ENCODE measurements at regions not wholly inside any gene's neighbourhood (a gene's known extent, or its start where the extent isn't known, plus 50 kb on each side); places are given as distances from the start of the nearest gene placed in this dataset.

DNA sequence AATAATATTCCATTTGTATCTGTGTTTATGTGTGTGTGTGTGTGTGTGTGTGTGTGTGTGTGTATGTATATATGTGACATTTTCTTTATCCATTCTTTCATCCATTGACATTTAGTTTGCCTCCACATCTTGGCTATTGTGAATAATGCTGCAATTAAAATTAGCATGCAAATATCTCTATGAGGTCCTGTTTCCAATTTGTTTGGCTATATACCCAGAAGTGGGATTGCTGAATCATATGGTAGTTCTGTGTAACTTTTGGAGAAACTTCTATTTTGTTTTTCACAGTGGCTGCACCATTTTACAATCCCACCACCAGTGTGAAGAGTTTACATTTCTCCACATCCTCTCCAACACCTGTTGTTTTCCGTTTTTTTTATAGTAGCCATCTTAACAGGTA lies 53.1 kb downstream of the CH25H start:
- no peak for DNase-seq
- Mint-ChIP-seq H3K4me3 (no peak overlapping the region), H3K27ac (no peak overlapping the region), H3K27me3 (ENCODE audit: insufficient read depth) (no peaks in the 10 kb centered on the region; the same call in 1 of the 2 replicates), H3K36me3 (ENCODE audit: low read depth) (no peaks in the 10 kb centered on the region), H3K4me1 (ENCODE audit: low read depth) (peaks cover 23% of the 10 kb centered on the region), H3K9me3 (no peaks in the 10 kb centered on the region)
- TF ChIP-seq, protein P1, sequence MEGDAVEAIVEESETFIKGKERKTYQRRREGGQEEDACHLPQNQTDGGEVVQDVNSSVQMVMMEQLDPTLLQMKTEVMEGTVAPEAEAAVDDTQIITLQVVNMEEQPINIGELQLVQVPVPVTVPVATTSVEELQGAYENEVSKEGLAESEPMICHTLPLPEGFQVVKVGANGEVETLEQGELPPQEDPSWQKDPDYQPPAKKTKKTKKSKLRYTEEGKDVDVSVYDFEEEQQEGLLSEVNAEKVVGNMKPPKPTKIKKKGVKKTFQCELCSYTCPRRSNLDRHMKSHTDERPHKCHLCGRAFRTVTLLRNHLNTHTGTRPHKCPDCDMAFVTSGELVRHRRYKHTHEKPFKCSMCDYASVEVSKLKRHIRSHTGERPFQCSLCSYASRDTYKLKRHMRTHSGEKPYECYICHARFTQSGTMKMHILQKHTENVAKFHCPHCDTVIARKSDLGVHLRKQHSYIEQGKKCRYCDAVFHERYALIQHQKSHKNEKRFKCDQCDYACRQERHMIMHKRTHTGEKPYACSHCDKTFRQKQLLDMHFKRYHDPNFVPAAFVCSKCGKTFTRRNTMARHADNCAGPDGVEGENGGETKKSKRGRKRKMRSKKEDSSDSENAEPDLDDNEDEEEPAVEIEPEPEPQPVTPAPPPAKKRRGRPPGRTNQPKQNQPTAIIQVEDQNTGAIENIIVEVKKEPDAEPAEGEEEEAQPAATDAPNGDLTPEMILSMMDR (IDR thresholded peaks at IDR 0.05) = no peak

GRCh38 chr10:89153116-89153515 lies 54.0 kb downstream of the CH25H start:
- Mint-ChIP-seq H3K4me1 (ENCODE audit: low read depth) (peaks cover 15% of the 10 kb centered on the region), H3K4me3 (no peak overlapping the region), H3K36me3 (ENCODE audit: low read depth) (no peaks in the 10 kb centered on the region), H3K9me3 (peaks cover 3% of the 10 kb centered on the region; the same call in 1 of the 2 replicates), H3K27ac (no peak overlapping the region), H3K27me3 (ENCODE audit: insufficient read depth) (no peaks in the 10 kb centered on the region; the same call in 1 of the 2 replicates)
- TF ChIP-seq, protein P1 (IDR thresholded peaks at IDR 0.05) = no peak
- no peak for DNase-seq

DNA sequence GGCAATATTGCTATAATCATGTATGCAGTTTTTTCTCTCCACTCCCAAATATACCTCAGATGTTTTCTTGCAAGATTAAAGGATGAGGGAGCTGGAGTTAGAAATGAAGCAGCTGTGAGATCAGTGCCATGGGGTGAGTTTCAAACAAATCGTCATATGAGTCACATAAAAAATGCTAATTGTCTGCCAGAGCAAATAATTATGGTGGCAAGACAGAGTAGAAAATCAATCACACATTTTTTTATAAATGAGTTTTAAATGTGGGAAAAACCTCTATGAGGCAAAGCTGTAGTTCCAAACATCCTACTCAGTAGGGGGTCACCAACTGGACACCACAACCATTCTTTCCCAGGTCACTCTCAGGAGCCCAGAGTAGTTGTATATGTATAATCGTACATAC lies 55.3 kb downstream of the CH25H start:
- Mint-ChIP-seq H3K4me1 (ENCODE audit: low read depth) (peaks cover 26% of the 10 kb centered on the region), H3K36me3 (ENCODE audit: low read depth) (no peaks in the 10 kb centered on the region), H3K9me3 (peaks cover 3% of the 10 kb centered on the region; the same call in 1 of the 2 replicates), H3K4me3 (no peak overlapping the region), H3K27me3 (ENCODE audit: insufficient read depth) (no peaks in the 10 kb centered on the region; the same call in 1 of the 2 replicates), H3K27ac (no peak overlapping the region)
- DNase-seq = no peak
- TF ChIP-seq, protein P1 (IDR thresholded peaks at IDR 0.05) = no peak

- H3K27me3 Mint-ChIP-seq (ENCODE audit: insufficient read depth) = no peaks in the 10 kb centered on the region
- peaks cover 3% of the 10 kb centered on the region; the same call in 1 of the 2 replicates for H3K9me3 Mint-ChIP-seq
- DNase-seq = no peak
- TF ChIP-seq, protein P1 (IDR thresholded peaks at IDR 0.05) = no peak
- peaks cover 24% of the 10 kb centered on the region for H3K4me1 Mint-ChIP-seq (ENCODE audit: low read depth)
- H3K4me3 Mint-ChIP-seq = no peak overlapping the region
- no peaks in the 10 kb centered on the region for H3K36me3 Mint-ChIP-seq (ENCODE audit: low read depth)
- no peak overlapping the region for H3K27ac Mint-ChIP-seq
These were observed 59.1 kb downstream of the CH25H start for GRCh38 chr10:89148061-89148460.

DNA sequence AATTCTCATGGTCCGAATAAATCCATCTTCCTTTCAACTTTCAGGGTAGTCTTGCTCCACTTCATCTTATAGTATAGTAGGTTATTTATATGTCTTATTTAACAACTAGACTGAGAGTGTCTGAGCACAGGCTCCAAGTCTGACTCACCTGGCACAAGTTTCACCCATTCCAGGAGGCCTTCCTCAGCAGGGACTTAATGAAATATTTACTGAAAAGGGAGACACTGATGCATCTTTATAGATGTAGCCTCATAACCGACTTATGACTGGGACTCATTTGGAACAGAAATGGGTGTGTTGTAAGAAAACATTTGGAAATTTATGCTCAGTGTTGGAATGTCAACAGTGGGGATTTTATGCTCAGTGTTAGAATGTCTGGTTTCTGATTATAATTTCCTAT lies 59.9 kb downstream of the CH25H start:
- Mint-ChIP-seq H3K9me3 (peaks cover 3% of the 10 kb centered on the region; the same call in 1 of the 2 replicates), H3K4me1 (ENCODE audit: low read depth) (peaks cover 22% of the 10 kb centered on the region), H3K27me3 (ENCODE audit: insufficient read depth) (no peaks in the 10 kb centered on the region), H3K36me3 (ENCODE audit: low read depth) (no peaks in the 10 kb centered on the region), H3K27ac (peak overlapping the region; percentile 8; the same call in 1 of the 2 replicates), H3K4me3 (no peak overlapping the region)
- TF ChIP-seq, protein P1 (IDR thresholded peaks at IDR 0.05) = no peak
- DNase-seq = peak; percentile 83

GRCh38 chr10:89144836-89145235 lies 62.3 kb downstream of the CH25H start:
- TF ChIP-seq, protein P1 (IDR thresholded peaks at IDR 0.05) = no peak
- H3K36me3 Mint-ChIP-seq (ENCODE audit: low read depth) = no peaks in the 10 kb centered on the region
- no peak overlapping the region for H3K27ac Mint-ChIP-seq
- DNase-seq = no peak
- no peaks in the 10 kb centered on the region for H3K27me3 Mint-ChIP-seq (ENCODE audit: insufficient read depth)
- peaks cover 12% of the 10 kb centered on the region for H3K4me1 Mint-ChIP-seq (ENCODE audit: low read depth)
- peaks cover 3% of the 10 kb centered on the region; the same call in 1 of the 2 replicates for H3K9me3 Mint-ChIP-seq
- no peak overlapping the region for H3K4me3 Mint-ChIP-seq

Data from HFFc6 (cell line).